GM12892 (cell line): ENCODE measurements at regions not wholly inside any gene's neighbourhood (a gene's known extent, or its start where the extent isn't known, plus 50 kb on each side); places are given as distances from the start of the nearest gene placed in this dataset.

Source experiments
- POLR2AphosphoS5 ChIP-seq: IDR thresholded peaks from 2 replicates; pipeline ENCODE4 v1.6.1; 2011; ENCODE audit warnings: low read depth, low read length, control low read depth
- TAF1 ChIP-seq: IDR thresholded peaks from 2 replicates; pipeline ENCODE4 v1.6.1; 2011; ENCODE audit warnings: low read depth, mild to moderate bottlenecking, control low read depth, low read length, borderline replicate concordance

- TF ChIP-seq POLR2AphosphoS5 (no peak), TAF1 (no peak)
Observed at GRCh38 chr9:17013010-17013409, 121.8 kb upstream of the CNTLN start.
